GM23338 (cell line): ENCODE measurements at regions not wholly inside any gene's neighbourhood (a gene's known extent, or its start where the extent isn't known, plus 50 kb on each side); places are given as distances from the start of the nearest gene placed in this dataset.

ENCODE experiments used
- ATAC-seq: fragments of 200-7000 bp; cut with Tn5 transposase; 3 replicates; pipeline ENCODE4 v1.9.1; 2020
- DNase-seq: peaks from one replicate; pipeline ENCODE4 v3.0.0-alpha.2; 2015; ENCODE audit warnings: low spot score
- H2AFZ ChIP-seq: fragments of 200-600 bp; sonication (generic); 2 replicates; pipeline ENCODE4 v1.8.0; 2016; ENCODE audit warnings: antibody characterized with exemption, mild to moderate bottlenecking, moderate library complexity
- H3F3A ChIP-seq: fragments of 200-600 bp; sonication (generic); replicated peaks from 2 replicates; pipeline ENCODE4 v1.8.0; 2017; ENCODE audit warnings: antibody characterized with exemption, mixed run types, low read depth
- H3K27ac ChIP-seq: fragments of 200-600 bp; sonication (generic); 2 replicates; pipeline ENCODE4 v1.6.1; 2016; ENCODE audit warnings: low read depth
- H3K27me3 ChIP-seq: fragments of 200-600 bp; sonication (generic); 2 replicates; pipeline ENCODE4 v1.8.0; 2016; ENCODE audit warnings: mild to moderate bottlenecking, mixed run types, moderate library complexity; ENCODE audit not compliant: insufficient read depth
- H3K36me3 ChIP-seq: fragments of 200-600 bp; sonication (generic); 2 replicates; pipeline ENCODE4 v1.8.0; 2016; ENCODE audit warnings: mild to moderate bottlenecking; ENCODE audit not compliant: insufficient read depth
- H3K4me1 ChIP-seq: fragments of 200-600 bp; sonication (generic); 2 replicates; pipeline ENCODE4 v1.8.0; 2016; ENCODE audit warnings: mild to moderate bottlenecking, moderate library complexity; ENCODE audit not compliant: insufficient read depth
- H3K4me2 ChIP-seq: fragments of 200-600 bp; sonication (generic); 2 replicates; pipeline ENCODE4 v1.7.1; 2017; ENCODE audit warnings: mixed run types
- H3K4me3 ChIP-seq: fragments of 200-600 bp; sonication (generic); 2 replicates; pipeline ENCODE4 v1.6.1; 2016; ENCODE audit warnings: mixed run types
- H3K79me2 ChIP-seq: fragments of 200-600 bp; sonication (generic); replicated peaks from 2 replicates; pipeline ENCODE4 v1.8.0; 2017; ENCODE audit warnings: mild to moderate bottlenecking; ENCODE audit not compliant: insufficient read depth
- H3K9me2 ChIP-seq: fragments of 200-600 bp; sonication (generic); 2 replicates; pipeline ENCODE4 v1.8.0; 2017; ENCODE audit not compliant: insufficient read depth
- H4K20me1 ChIP-seq: fragments of 200-600 bp; sonication (generic); replicated peaks from 2 replicates; pipeline ENCODE4 v1.8.0; 2017; ENCODE audit warnings: mild to moderate bottlenecking; ENCODE audit not compliant: insufficient read depth
- H3K27ac Mint-ChIP-seq: 2 replicates; pipeline ENCODE4 v1.8.0; 2020; ENCODE audit warnings: inconsistent platforms, mild to moderate bottlenecking, moderate library complexity, mixed read lengths
- H3K27me3 Mint-ChIP-seq: 3 replicates; pipeline ENCODE4 v1.8.0; 2022; ENCODE audit warnings: low read depth, mild to moderate bottlenecking, moderate library complexity, mixed read lengths, inconsistent platforms; ENCODE audit not compliant: insufficient read depth, poor library complexity
- H3K36me3 Mint-ChIP-seq: 3 replicates; pipeline ENCODE4 v1.8.0; 2021; ENCODE audit warnings: low read depth, mild to moderate bottlenecking, inconsistent platforms, moderate library complexity, mixed read lengths
- H3K4me1 Mint-ChIP-seq: 3 replicates; pipeline ENCODE4 v1.8.0; 2020; ENCODE audit warnings: mild to moderate bottlenecking, inconsistent platforms, mixed read lengths
- H3K4me3 Mint-ChIP-seq: 3 replicates; pipeline ENCODE4 v1.8.0; 2021; ENCODE audit warnings: moderate library complexity, mild to moderate bottlenecking, inconsistent platforms, mixed read lengths
- H3K9me3 Mint-ChIP-seq: 3 replicates; pipeline ENCODE4 v1.8.0; 2020; ENCODE audit warnings: moderate library complexity, mild to moderate bottlenecking, inconsistent platforms, mixed read lengths
- CREB1 ChIP-seq: fragments of 250-450 bp; sonication (Bioruptor Pico); IDR thresholded peaks from 2 replicates; pipeline ENCODE4 v1.5.0; 2020; ENCODE audit warnings: low read depth, mild to moderate bottlenecking, moderate library complexity
- CTCF ChIP-seq, 2 experiments: fragments of 200-600 bp in 1 of 2; sonication (generic) in 1 of 2; conservative IDR thresholded peaks; 2 replicates each; pipeline versions ENCODE4 v1.5.1 to v1.6.1; 2016 to 2017; ENCODE audit warnings: antibody characterized with exemption in 2 of 2, low read depth in 2 of 2, mild to moderate bottlenecking in 2 of 2, moderate library complexity in 1 of 2
- ETS1 ChIP-seq: IDR thresholded peaks from 2 replicates; pipeline ENCODE4 v1.6.1; 2016; ENCODE audit warnings: antibody characterized with exemption
- EZH2 ChIP-seq: fragments of 200-600 bp; sonication (generic); IDR thresholded peaks from one replicate; pipeline ENCODE4 v1.8.0; 2017; ENCODE audit warnings: antibody characterized with exemption, mild to moderate bottlenecking, low read depth; ENCODE audit not compliant: unreplicated experiment
- EZH2phosphoT487 ChIP-seq: fragments of 200-600 bp; sonication (generic); IDR thresholded peaks from one replicate; pipeline ENCODE4 v1.8.1; 2018; ENCODE audit warnings: antibody characterized with exemption; ENCODE audit not compliant: unreplicated experiment
- NANOG ChIP-seq: IDR thresholded peaks from 2 replicates; pipeline ENCODE4 v1.6.1; 2016; ENCODE audit warnings: antibody characterized with exemption, borderline replicate concordance
- POLR2AphosphoS5 ChIP-seq: IDR thresholded peaks from 2 replicates; pipeline ENCODE4 v1.6.1; 2016; ENCODE audit warnings: antibody characterized with exemption, low read depth
- REST ChIP-seq: IDR thresholded peaks from one replicate; pipeline ENCODE4 v1.6.1; 2018; ENCODE audit warnings: antibody characterized with exemption; ENCODE audit not compliant: unreplicated experiment
- STAT1 ChIP-seq: IDR thresholded peaks from one replicate; pipeline ENCODE4 v1.6.1; 2016; ENCODE audit warnings: antibody characterized with exemption; ENCODE audit not compliant: unreplicated experiment
- ZNF462 ChIP-seq: fragments of 250-450 bp; sonication (Bioruptor Pico); IDR thresholded peaks from 2 replicates; pipeline ENCODE4 v1.5.0; 2020; ENCODE audit warnings: mild to moderate bottlenecking, moderate library complexity

GRCh38 chr14:73783107-73783727, 68.4 kb upstream of the PTGR2 start:
- H3K4me3 Mint-ChIP-seq = no peak overlapping the region; the same call in 2 of the 3 replicates
- peaks cover 76% of the 10 kb centered on the region for H3K27me3 ChIP-seq
- H3K9me2 ChIP-seq = no peaks in the 10 kb centered on the region
- no peaks in the 10 kb centered on the region for H3K36me3 Mint-ChIP-seq
- H3K27me3 Mint-ChIP-seq = peaks cover 67% of the 10 kb centered on the region
- H3K9me3 Mint-ChIP-seq = no peaks in the 10 kb centered on the region
- H3K27ac Mint-ChIP-seq = no peak overlapping the region
- H3K36me3 ChIP-seq = no peaks in the 10 kb centered on the region
- peak overlapping the region; percentile 90; the same call in 1 of the 2 replicates for H3K4me2 ChIP-seq
- peaks cover 14% of the 10 kb centered on the region for H4K20me1 ChIP-seq
- 0 out of 2 replicates have a peak, but pooled peaks cover 2% of the 10 kb centered on the region for H3F3A ChIP-seq
- ATAC-seq = peak; percentile 14
- H3K27ac ChIP-seq = no peak overlapping the region
- no peak overlapping the region for H2AFZ ChIP-seq
- peaks cover 39% of the 10 kb centered on the region for H3K4me1 Mint-ChIP-seq
- DNase-seq = peak; percentile 67
- H3K4me3 ChIP-seq = no peak overlapping the region
- no peak for TF ChIP-seq POLR2AphosphoS5
- TF ChIP-seq EZH2phosphoT487 = no peak
- TF ChIP-seq NANOG = no peak
- TF ChIP-seq REST = no peak
- TF ChIP-seq EZH2 = no peak
- no peak for TF ChIP-seq ETS1
- no peak for TF ChIP-seq ZNF462
- no peak for TF ChIP-seq CREB1 (CRISPR knock-in tag)
- no peak for TF ChIP-seq CTCF (conservative IDR thresholded peaks at IDR 0.05; ENCODE audit: low read depth in 2 of 2)
- no peak for TF ChIP-seq STAT1
- H3K79me2 ChIP-seq = no peaks in the 10 kb centered on the region
- H3K4me1 ChIP-seq = peaks cover 30% of the 10 kb centered on the region
